HepG2 (cell line): ENCODE measurements at regions not wholly inside any gene's neighbourhood (a gene's known extent, or its start where the extent isn't known, plus 50 kb on each side); places are given as distances from the start of the nearest gene placed in this dataset.

Source experiments
- AKAP8 ChIP-seq: sonication (generic); formaldehyde crosslinking; IDR thresholded peaks from 2 replicates; pipeline ENCODE4 v1.5.1; 2020; ENCODE audit warnings: mild to moderate bottlenecking, missing genetic modification reagents
- ATF1 ChIP-seq: IDR thresholded peaks from 2 replicates; pipeline ENCODE4 v1.6.1; 2016; ENCODE audit warnings: mild to moderate bottlenecking, control low read depth
- E2F1 ChIP-seq: sonication (generic); formaldehyde crosslinking; IDR thresholded peaks from 2 replicates; pipeline ENCODE4 v1.5.0; 2020; ENCODE audit warnings: missing genetic modification reagents
- ETV6 ChIP-seq: sonication (generic); formaldehyde crosslinking; conservative IDR thresholded peaks from 2 replicates; pipeline ENCODE4 v1.4.0; 2020; ENCODE audit warnings: missing genetic modification reagents
- FOSL1 ChIP-seq: sonication (generic); formaldehyde crosslinking; IDR thresholded peaks from 2 replicates; pipeline ENCODE4 v1.9.0; 2021; ENCODE audit warnings: missing genetic modification reagents, borderline replicate concordance
- IRF9 ChIP-seq: sonication (generic); formaldehyde crosslinking; IDR thresholded peaks from 2 replicates; pipeline ENCODE4 v1.8.0; 2022; ENCODE audit warnings: missing genetic modification reagents, mild to moderate bottlenecking, borderline replicate concordance
- KAT2B ChIP-seq: fragments of 150-350 bp; IDR thresholded peaks from 2 replicates; pipeline ENCODE4 v1.6.1; 2014; ENCODE audit warnings: low read depth, low read length, borderline replicate concordance
- KAT7 ChIP-seq: IDR thresholded peaks from 2 replicates; pipeline ENCODE4 v1.6.1; 2018; ENCODE audit warnings: borderline replicate concordance, missing compliant biosample characterization
- KDM2A ChIP-seq: sonication (generic); formaldehyde crosslinking; IDR thresholded peaks from 2 replicates; pipeline ENCODE4 v1.4.0; 2020; ENCODE audit warnings: low read depth, missing genetic modification reagents, borderline replicate concordance
- MLX ChIP-seq: IDR thresholded peaks from 2 replicates; pipeline ENCODE4 v1.6.1; 2016
- NCOR1 ChIP-seq: fragments of 200-600 bp; sonication (generic); IDR thresholded peaks from 2 replicates; pipeline ENCODE4 v1.7.0; 2017; ENCODE audit warnings: antibody characterized with exemption, low read length, borderline replicate concordance
- PHF21A ChIP-seq: sonication (generic); formaldehyde crosslinking; IDR thresholded peaks from 2 replicates; pipeline ENCODE4 v1.5.0; 2020; ENCODE audit warnings: mild to moderate bottlenecking, missing genetic modification reagents
- PHF5A ChIP-seq: IDR thresholded peaks from one replicate; pipeline ENCODE4 v1.6.1; 2018; ENCODE audit warnings: low read depth, missing genetic modification reagents; ENCODE audit not compliant: unreplicated experiment
- PITX1 ChIP-seq: sonication (generic); formaldehyde crosslinking; IDR thresholded peaks from 2 replicates; pipeline ENCODE4 v1.5.1; 2020; ENCODE audit warnings: mild to moderate bottlenecking, missing genetic modification reagents
- PRMT3 ChIP-seq: sonication (generic); formaldehyde crosslinking; IDR thresholded peaks from 2 replicates; pipeline ENCODE4 v1.8.1; 2022; ENCODE audit warnings: low read depth, mild to moderate bottlenecking, moderate library complexity, missing genetic modification reagents, borderline replicate concordance
- RFXAP ChIP-seq: sonication (generic); formaldehyde crosslinking; IDR thresholded peaks from 2 replicates; pipeline ENCODE4 v1.4.0; 2020; ENCODE audit warnings: missing genetic modification reagents, borderline replicate concordance
- TBP ChIP-seq: sonication (generic); formaldehyde crosslinking; IDR thresholded peaks from 2 replicates; pipeline ENCODE4 v1.5.0; 2020; ENCODE audit warnings: missing genetic modification reagents
- TCF7 ChIP-seq: sonication (generic); IDR thresholded peaks from 2 replicates; pipeline ENCODE4 v1.6.1; 2016; ENCODE audit warnings: antibody characterized with exemption, low read depth
- ZC3H13 ChIP-seq: sonication (generic); formaldehyde crosslinking; IDR thresholded peaks from 2 replicates; pipeline ENCODE4 v1.8.1; 2023; ENCODE audit warnings: mild to moderate bottlenecking, missing genetic modification reagents, moderate library complexity
- ZFP90 ChIP-seq: sonication (generic); formaldehyde crosslinking; IDR thresholded peaks from 2 replicates; pipeline ENCODE4 v1.8.0; 2022; ENCODE audit warnings: missing genetic modification reagents, mild to moderate bottlenecking, inconsistent platforms, borderline replicate concordance
- ZNF281 ChIP-seq: sonication (generic); formaldehyde crosslinking; IDR thresholded peaks from 2 replicates; pipeline ENCODE4 v1.4.0; 2020; ENCODE audit warnings: missing genetic modification reagents, borderline replicate concordance
- ZNF546 ChIP-seq: sonication (generic); formaldehyde crosslinking; conservative IDR thresholded peaks from 2 replicates; pipeline ENCODE4 v1.8.1; 2023; ENCODE audit warnings: mild to moderate bottlenecking, missing genetic modification reagents
- ZNF563 ChIP-seq: sonication (generic); formaldehyde crosslinking; IDR thresholded peaks from 2 replicates; pipeline ENCODE4 v1.8.0; 2022; ENCODE audit warnings: mild to moderate bottlenecking, moderate library complexity, missing genetic modification reagents
- TF ChIP-seq, protein P1 (sequence below): sonication (generic); formaldehyde crosslinking; IDR thresholded peaks from 2 replicates; pipeline ENCODE4 v1.5.1; 2020; ENCODE audit warnings: missing genetic modification reagents, mild to moderate bottlenecking, borderline replicate concordance

- TF ChIP-seq TCF7 (peak; percentile 97), ZC3H13 (CRISPR knock-in tag) (no peak), AKAP8 (CRISPR knock-in tag) (no peak), ATF1 (CRISPR knock-in tag) (0 out of 2 replicates have a peak, but pooled peaks have one; percentile 9), RFXAP (CRISPR knock-in tag) (no peak), ZNF546 (CRISPR knock-in tag) (no peak), KDM2A (CRISPR knock-in tag) (no peak), IRF9 (CRISPR knock-in tag) (no peak), PHF21A (CRISPR knock-in tag) (peak; percentile 22; the same call in 1 of the 2 replicates), ETV6 (CRISPR knock-in tag) (no peak), KAT7 (CRISPR knock-in tag) (no peak), E2F1 (CRISPR knock-in tag) (no peak), PRMT3 (no peak), FOSL1 (peak; percentile 28; the same call in 1 of the 2 replicates), KAT2B (no peak), TBP (CRISPR knock-in tag) (no peak), ZFP90 (CRISPR knock-in tag) (no peak), ZNF563 (CRISPR knock-in tag) (no peak), ZNF281 (CRISPR knock-in tag) (no peak; the same call in 1 of the 2 replicates), PHF5A (CRISPR knock-in tag) (no peak), PITX1 (CRISPR knock-in tag) (peak; percentile 91), NCOR1 (peak; percentile 79; the same call in 1 of the 2 replicates), MLX (CRISPR knock-in tag) (no peak)
- TF ChIP-seq, protein P1, sequence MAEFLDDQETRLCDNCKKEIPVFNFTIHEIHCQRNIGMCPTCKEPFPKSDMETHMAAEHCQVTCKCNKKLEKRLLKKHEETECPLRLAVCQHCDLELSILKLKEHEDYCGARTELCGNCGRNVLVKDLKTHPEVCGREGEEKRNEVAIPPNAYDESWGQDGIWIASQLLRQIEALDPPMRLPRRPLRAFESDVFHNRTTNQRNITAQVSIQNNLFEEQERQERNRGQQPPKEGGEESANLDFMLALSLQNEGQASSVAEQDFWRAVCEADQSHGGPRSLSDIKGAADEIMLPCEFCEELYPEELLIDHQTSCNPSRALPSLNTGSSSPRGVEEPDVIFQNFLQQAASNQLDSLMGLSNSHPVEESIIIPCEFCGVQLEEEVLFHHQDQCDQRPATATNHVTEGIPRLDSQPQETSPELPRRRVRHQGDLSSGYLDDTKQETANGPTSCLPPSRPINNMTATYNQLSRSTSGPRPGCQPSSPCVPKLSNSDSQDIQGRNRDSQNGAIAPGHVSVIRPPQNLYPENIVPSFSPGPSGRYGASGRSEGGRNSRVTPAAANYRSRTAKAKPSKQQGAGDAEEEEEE (CRISPR knock-in tag): no peak
These were observed 452.7 kb downstream of the STK39 start (continued) for GRCh38 chr2:167794554-167795255.
